Osteocyte (in vitro differentiated cells): ENCODE measurements at regions not wholly inside any gene's neighbourhood (a gene's known extent, or its start where the extent isn't known, plus 50 kb on each side); places are given as distances from the start of the nearest gene placed in this dataset.
A peak's percentile ranks its signal among the peaks of the same experiment; 100 is the strongest.

Source experiments
- DNase-seq: peaks from one replicate; pipeline ENCODE4 v3.0.0; 2021; ENCODE audit warnings: mixed read lengths; ENCODE audit not compliant: unreplicated experiment; ENCODE audit errors: extremely low spot score
- H3K27ac Mint-ChIP-seq: one replicate; pipeline ENCODE4 v1.8.0; 2021; ENCODE audit warnings: mild to moderate bottlenecking, mixed read lengths; ENCODE audit not compliant: unreplicated experiment
- H3K27me3 Mint-ChIP-seq: one replicate; pipeline ENCODE4 v1.8.0; 2021; ENCODE audit warnings: mixed read lengths; ENCODE audit not compliant: unreplicated experiment
- H3K36me3 Mint-ChIP-seq: one replicate; pipeline ENCODE4 v1.8.0; 2021; ENCODE audit warnings: mixed read lengths; ENCODE audit not compliant: unreplicated experiment
- H3K4me1 Mint-ChIP-seq: one replicate; pipeline ENCODE4 v1.8.0; 2021; ENCODE audit warnings: mixed read lengths; ENCODE audit not compliant: unreplicated experiment
- H3K4me3 Mint-ChIP-seq: one replicate; pipeline ENCODE4 v1.8.0; 2021; ENCODE audit warnings: mild to moderate bottlenecking, moderate library complexity, mixed read lengths; ENCODE audit not compliant: unreplicated experiment
- H3K9me3 Mint-ChIP-seq: one replicate; pipeline ENCODE4 v1.8.0; 2021; ENCODE audit warnings: mixed read lengths; ENCODE audit not compliant: unreplicated experiment
- TF ChIP-seq, protein P1 (sequence below): fragments of 200-600 bp; sonication (generic); IDR thresholded peaks from 2 replicates; pipeline ENCODE4 v1.5.0; 2021; ENCODE audit warnings: antibody characterized with exemption, mild to moderate bottlenecking, moderate library complexity

DNA sequence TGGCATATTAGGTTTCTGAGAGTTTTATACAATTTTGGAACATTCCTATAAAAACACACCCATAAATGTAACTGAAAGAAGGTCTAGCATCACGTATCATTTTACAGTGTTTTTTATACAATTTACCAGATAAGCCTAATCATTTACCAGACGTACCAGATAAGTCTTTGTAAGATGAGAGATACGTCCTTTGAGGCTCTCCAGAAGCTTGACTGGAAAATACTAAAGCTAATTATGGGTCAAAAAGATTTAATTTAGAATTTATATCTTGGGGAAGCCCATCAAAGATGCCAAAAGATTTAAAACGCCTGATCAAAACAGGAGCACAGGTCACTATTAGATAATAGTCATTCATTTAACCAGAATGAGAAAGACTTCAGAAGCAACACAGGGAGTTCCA lies 55.0 kb downstream of the RGS12 start:
- Mint-ChIP-seq H3K27me3 (no peaks in the 10 kb centered on the region), H3K27ac (no peak overlapping the region), H3K9me3 (peaks cover 5% of the 10 kb centered on the region), H3K4me3 (no peak overlapping the region), H3K36me3 (peaks cover 6% of the 10 kb centered on the region), H3K4me1 (peaks cover 20% of the 10 kb centered on the region)
- TF ChIP-seq, protein P1, sequence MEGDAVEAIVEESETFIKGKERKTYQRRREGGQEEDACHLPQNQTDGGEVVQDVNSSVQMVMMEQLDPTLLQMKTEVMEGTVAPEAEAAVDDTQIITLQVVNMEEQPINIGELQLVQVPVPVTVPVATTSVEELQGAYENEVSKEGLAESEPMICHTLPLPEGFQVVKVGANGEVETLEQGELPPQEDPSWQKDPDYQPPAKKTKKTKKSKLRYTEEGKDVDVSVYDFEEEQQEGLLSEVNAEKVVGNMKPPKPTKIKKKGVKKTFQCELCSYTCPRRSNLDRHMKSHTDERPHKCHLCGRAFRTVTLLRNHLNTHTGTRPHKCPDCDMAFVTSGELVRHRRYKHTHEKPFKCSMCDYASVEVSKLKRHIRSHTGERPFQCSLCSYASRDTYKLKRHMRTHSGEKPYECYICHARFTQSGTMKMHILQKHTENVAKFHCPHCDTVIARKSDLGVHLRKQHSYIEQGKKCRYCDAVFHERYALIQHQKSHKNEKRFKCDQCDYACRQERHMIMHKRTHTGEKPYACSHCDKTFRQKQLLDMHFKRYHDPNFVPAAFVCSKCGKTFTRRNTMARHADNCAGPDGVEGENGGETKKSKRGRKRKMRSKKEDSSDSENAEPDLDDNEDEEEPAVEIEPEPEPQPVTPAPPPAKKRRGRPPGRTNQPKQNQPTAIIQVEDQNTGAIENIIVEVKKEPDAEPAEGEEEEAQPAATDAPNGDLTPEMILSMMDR, result no peak
- no peak for DNase-seq

DNA sequence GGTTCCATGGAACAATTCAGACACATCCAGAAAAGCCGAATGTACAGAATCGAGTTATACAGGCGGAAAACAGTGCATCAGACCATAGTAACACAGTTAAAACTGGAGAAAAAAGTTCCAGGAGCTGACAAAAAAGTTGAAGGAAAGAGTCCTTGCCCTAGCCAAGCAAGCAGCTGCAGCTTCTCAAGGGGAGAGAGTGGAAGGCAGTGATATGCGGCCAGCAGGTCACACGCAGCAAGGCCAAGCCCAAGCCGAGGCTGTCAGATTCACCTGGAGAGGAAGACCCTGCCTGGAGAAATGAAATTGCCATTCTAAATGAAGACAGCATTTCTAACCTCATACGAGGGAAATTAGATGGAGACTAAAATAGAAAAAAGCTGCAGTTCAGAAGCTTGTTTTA lies 55.8 kb downstream of the RGS12 start:
- Mint-ChIP-seq H3K36me3 (peaks cover 6% of the 10 kb centered on the region), H3K27ac (no peak overlapping the region), H3K4me3 (no peak overlapping the region)

DNA sequence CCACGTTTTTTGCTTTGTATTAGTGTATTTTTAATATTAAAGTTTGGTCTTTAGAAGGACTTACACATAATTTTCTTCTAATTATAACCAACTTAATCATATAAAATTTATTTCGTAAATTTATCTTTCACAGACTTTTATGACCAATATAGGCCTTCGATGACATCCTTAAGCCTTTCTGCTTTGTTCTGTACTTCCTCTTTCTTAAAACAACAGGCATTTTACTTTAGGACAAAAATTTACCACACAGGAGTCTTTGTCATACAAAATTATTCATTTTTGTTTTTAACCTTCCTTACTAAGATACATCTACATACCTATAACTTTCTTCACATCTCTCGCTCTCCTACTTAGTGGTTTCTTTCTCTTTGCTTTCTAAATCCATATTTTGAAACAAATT lies 56.3 kb downstream of the RGS12 start:
- H3K4me3 Mint-ChIP-seq, result no peak overlapping the region
- H3K27me3 Mint-ChIP-seq, result no peaks in the 10 kb centered on the region
- no peak overlapping the region for H3K27ac Mint-ChIP-seq
- TF ChIP-seq, protein P1, result no peak
- peaks cover 12% of the 10 kb centered on the region for H3K4me1 Mint-ChIP-seq
- DNase-seq, result no peak
- H3K9me3 Mint-ChIP-seq, result peaks cover 5% of the 10 kb centered on the region
- H3K36me3 Mint-ChIP-seq, result peaks cover 3% of the 10 kb centered on the region

More for the DNA sequence above, 55.8 kb downstream of the RGS12 start:
- Mint-ChIP-seq H3K27me3 (no peaks in the 10 kb centered on the region), H3K9me3 (peaks cover 5% of the 10 kb centered on the region), H3K4me1 (peaks cover 14% of the 10 kb centered on the region)
- DNase-seq, result no peak
- TF ChIP-seq, protein P1, result no peak

DNA sequence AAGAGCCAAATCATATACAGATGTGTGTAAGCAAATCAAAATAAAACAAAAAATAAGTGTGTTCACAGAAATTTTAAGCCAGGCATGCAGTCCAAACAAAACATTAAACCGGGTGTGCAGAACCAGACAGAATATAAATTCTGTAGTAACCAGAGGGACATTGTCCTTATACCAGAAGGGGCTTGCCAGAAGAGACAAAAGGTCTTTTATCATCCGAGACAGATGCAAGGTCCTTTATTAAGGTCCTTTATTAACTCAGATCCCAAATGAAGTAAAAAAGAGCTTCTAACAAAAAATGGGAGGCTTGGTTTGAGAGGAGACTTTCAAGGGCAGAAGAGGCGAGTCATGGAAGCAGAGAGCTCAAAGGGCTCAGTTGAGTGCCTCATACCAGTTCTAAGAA lies 59.2 kb downstream of the RGS12 start:
- DNase-seq, result no peak
- peaks cover 13% of the 10 kb centered on the region for H3K36me3 Mint-ChIP-seq
- H3K4me1 Mint-ChIP-seq, result peaks cover 6% of the 10 kb centered on the region
- TF ChIP-seq, protein P1, result no peak
- peaks cover 9% of the 10 kb centered on the region for H3K9me3 Mint-ChIP-seq
- no peaks in the 10 kb centered on the region for H3K27me3 Mint-ChIP-seq
- H3K27ac Mint-ChIP-seq, result peak overlapping the region; percentile 1
- no peak overlapping the region for H3K4me3 Mint-ChIP-seq

DNA sequence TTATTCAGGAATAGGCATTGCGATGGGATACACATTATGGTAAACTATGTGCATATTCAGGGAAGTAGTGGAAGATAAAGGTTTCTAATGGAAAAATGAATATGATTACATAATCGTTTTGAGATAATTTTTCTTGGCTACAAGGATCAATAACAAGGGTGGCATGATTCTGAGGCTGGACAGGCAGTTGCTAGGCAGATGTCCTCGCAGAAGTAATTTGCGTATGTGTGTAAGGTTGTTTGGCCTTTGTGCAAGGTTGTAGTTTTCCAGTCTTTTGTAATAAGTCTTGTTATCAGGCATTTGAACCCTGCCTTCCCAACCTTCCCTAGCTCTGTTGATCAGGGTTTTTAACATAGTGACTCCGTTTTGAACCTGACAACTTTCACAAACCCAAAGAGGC lies 59.7 kb downstream of the RGS12 start:
- TF ChIP-seq, protein P1, result no peak
- DNase-seq, result no peak
- Mint-ChIP-seq H3K4me3 (no peak overlapping the region), H3K4me1 (peaks cover 6% of the 10 kb centered on the region), H3K36me3 (peaks cover 17% of the 10 kb centered on the region), H3K27me3 (no peaks in the 10 kb centered on the region), H3K27ac (no peak overlapping the region), H3K9me3 (peaks cover 14% of the 10 kb centered on the region)
